Keratinocyte (primary cell): ENCODE measurements at regions not wholly inside any gene's neighbourhood (a gene's known extent, or its start where the extent isn't known, plus 50 kb on each side); places are given as distances from the start of the nearest gene placed in this dataset.

Experiments
- DNase-seq: peaks from one replicate; pipeline ENCODE4 v3.0.0-alpha.2; 2011; ENCODE audit warnings: low read depth, missing footprints, low spot score
- FAIRE-seq: peaks from 2 replicates; lab custom pipeline; 2011; peaks lifted over from hg19 to GRCh38; lab: Jason Lieb, UNC
- H2AFZ ChIP-seq: 2 replicates; pipeline ENCODE4 v1.6.0; 2012; ENCODE audit warnings: low read length, control low read depth, inconsistent platforms; ENCODE audit not compliant: control insufficient read depth
- H3K27ac ChIP-seq: 2 replicates; pipeline ENCODE4 v1.5.1; 2011; ENCODE audit warnings: low read length; ENCODE audit not compliant: control insufficient read depth, insufficient read depth
- H3K27me3 ChIP-seq: 3 replicates; pipeline ENCODE4 v1.6.0; 2011; ENCODE audit warnings: low read length; ENCODE audit not compliant: control insufficient read depth, insufficient read depth; ENCODE audit errors: extremely low read depth
- H3K36me3 ChIP-seq, 2 experiments: 2 replicates in 1 of 2; 3 replicates in 1 of 2; pipeline ENCODE4 v1.5.1; 2011; ENCODE audit warnings: low read length in 2 of 2, mild to moderate bottlenecking in 1 of 2; ENCODE audit not compliant: control insufficient read depth in 2 of 2, insufficient read depth in 2 of 2; ENCODE audit errors: extremely low read depth in 1 of 2
- H3K4me1 ChIP-seq: 3 replicates; pipeline ENCODE4 v1.5.1; 2011; ENCODE audit warnings: low read length; ENCODE audit not compliant: control insufficient read depth, insufficient read depth; ENCODE audit errors: extremely low read depth
- H3K4me2 ChIP-seq: 3 replicates; pipeline ENCODE4 v1.6.0; 2011; ENCODE audit warnings: low read depth, low read length; ENCODE audit not compliant: control insufficient read depth, insufficient read depth; ENCODE audit errors: extremely low read depth
- H3K4me3 ChIP-seq, 3 experiments: fragments of 200-600 bp in 1 of 3; sonication (generic) in 1 of 3; 2 replicates in 2 of 3; 3 replicates in 1 of 3; pipeline ENCODE4 v1.5.1; 2011 to 2016; ENCODE audit warnings: low read length in 3 of 3, mild to moderate bottlenecking in 3 of 3, control low read depth in 2 of 3, inconsistent platforms in 1 of 3, low read depth in 1 of 3, mixed read lengths in 1 of 3, mixed run types in 1 of 3, moderate library complexity in 1 of 3; ENCODE audit not compliant: control insufficient read depth in 2 of 3, insufficient read depth in 2 of 3; ENCODE audit errors: extremely low read depth in 1 of 3
- H3K79me2 ChIP-seq: 2 replicates; pipeline ENCODE4 v1.6.0; 2012; ENCODE audit warnings: low read length; ENCODE audit not compliant: control insufficient read depth, insufficient read depth
- H3K9ac ChIP-seq: 3 replicates; pipeline ENCODE4 v1.6.0; 2011; ENCODE audit warnings: low read length; ENCODE audit not compliant: control insufficient read depth, insufficient read depth; ENCODE audit errors: extremely low read depth
- H3K9me1 ChIP-seq: 3 replicates; pipeline ENCODE4 v1.6.0; 2011; ENCODE audit warnings: low read length; ENCODE audit not compliant: control insufficient read depth, insufficient read depth; ENCODE audit errors: extremely low read depth
- H3K9me3 ChIP-seq: 2 replicates; pipeline ENCODE4 v1.5.1; 2012; ENCODE audit warnings: low read depth, low read length; ENCODE audit not compliant: control insufficient read depth
- H4K20me1 ChIP-seq: 3 replicates; pipeline ENCODE4 v1.6.0; 2011; ENCODE audit warnings: low read length; ENCODE audit not compliant: control insufficient read depth, insufficient read depth; ENCODE audit errors: extremely low read depth
- CTCF ChIP-seq, 3 experiments: IDR thresholded peaks in 1 of 3; conservative IDR thresholded peaks in 1 of 3; optimal IDR thresholded peaks in 1 of 3; 2 replicates in 2 of 3; 3 replicates in 1 of 3; pipeline versions ENCODE3 to v1.5.1; 2011; ENCODE audit warnings: low read length in 3 of 3, mild to moderate bottlenecking in 3 of 3, moderate library complexity in 2 of 3, control low read depth in 1 of 3, inconsistent platforms in 1 of 3; ENCODE audit not compliant: insufficient read depth in 2 of 3; ENCODE audit errors: extremely low read depth in 1 of 3
- EZH2 ChIP-seq: IDR thresholded peaks from one replicate; pipeline ENCODE4 v1.6.1; 2012; ENCODE audit warnings: inconsistent platforms, mild to moderate bottlenecking, low read length, moderate library complexity
- dilution Hi-C: fragments of 300-500 bp; cut with MboI; formaldehyde crosslinking; loops from one replicate; pipeline ENCODE4 v1.7.0; 2020; ENCODE audit warnings: low sequenced_read_pairs; ENCODE audit not compliant: extremely low pct_ligation_motif_present

- Histone ChIP-seq H3K9ac (no peak overlapping the region), H3K79me2 (no peaks in the 10 kb centered on the region), H3K4me2 (no peak overlapping the region), H4K20me1 (no peaks in the 10 kb centered on the region), H3K9me3 (peaks cover 2% of the 10 kb centered on the region), H3K27ac (no peak overlapping the region), H2AFZ (no peak overlapping the region), H3K36me3 (no peaks in the 10 kb centered on the region), H3K27me3 (no peaks in the 10 kb centered on the region), H3K4me1 (no peaks in the 10 kb centered on the region), H3K4me3 (no peak overlapping the region), H3K9me1 (no peaks in the 10 kb centered on the region)
- no peak for DNase-seq
- dilution Hi-C loops, result no loop called here
- FAIRE-seq, result no peak
- TF ChIP-seq EZH2 (no peak), CTCF (optimal IDR thresholded peaks at IDR 0.05 in 1 of 3, IDR thresholded peaks at IDR 0.05 in 1 of 3, conservative IDR thresholded peaks at IDR 0.05 in 1 of 3; ENCODE audit: extremely low read depth in 1 of 3, insufficient read depth in 2 of 3, low read length in 3 of 3) (no peak)
These were observed 677.7 kb downstream of the TMEM121 start for GRCh38 chr14:106204063-106204462.

- FAIRE-seq (no peak), DNase-seq (no peak)
- Histone ChIP-seq H3K27ac (no peak overlapping the region), H3K9me1 (no peaks in the 10 kb centered on the region), H3K9me3 (peaks cover 2% of the 10 kb centered on the region), H2AFZ (no peak overlapping the region), H3K79me2 (no peaks in the 10 kb centered on the region), H3K4me3 (no peak overlapping the region), H3K36me3 (no peaks in the 10 kb centered on the region), H3K9ac (no peak overlapping the region), H4K20me1 (no peaks in the 10 kb centered on the region), H3K4me2 (no peak overlapping the region), H3K27me3 (no peaks in the 10 kb centered on the region), H3K4me1 (no peaks in the 10 kb centered on the region)
- dilution Hi-C loops, result no loop called here
- TF ChIP-seq EZH2 (no peak), CTCF (optimal IDR thresholded peaks at IDR 0.05 in 1 of 3, IDR thresholded peaks at IDR 0.05 in 1 of 3, conservative IDR thresholded peaks at IDR 0.05 in 1 of 3; ENCODE audit: extremely low read depth in 1 of 3, insufficient read depth in 2 of 3, low read length in 3 of 3) (no peak)
These were observed 680.9 kb downstream of the TMEM121 start for GRCh38 chr14:106207316-106207715.
